ENCODE measurements at regions not wholly inside any gene's neighbourhood (a gene's known extent, or its start where the extent isn't known, plus 50 kb on each side); places are given as distances from the start of the nearest gene placed in this dataset.

DNA sequence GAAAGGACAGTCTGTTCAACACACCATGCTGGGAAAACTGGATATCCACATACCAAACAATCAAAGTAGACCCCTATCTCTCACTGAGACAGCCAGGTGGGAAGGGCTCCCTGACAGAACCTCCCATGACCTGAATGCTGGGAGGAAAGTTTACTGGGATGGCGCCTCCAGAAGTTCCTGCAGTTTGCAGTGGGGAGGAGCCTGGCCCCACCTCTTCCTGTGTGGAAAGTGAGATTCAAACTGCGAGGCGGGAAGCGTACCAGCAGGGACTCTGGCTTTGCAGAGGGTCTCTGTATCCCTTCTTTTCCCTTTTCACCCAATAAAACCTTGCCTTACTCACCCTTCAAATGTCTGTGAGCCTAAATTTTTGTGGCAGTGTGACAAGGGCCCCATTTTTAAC, 190.7 kb downstream of the HHIPL2 start:
- Histone ChIP-seq H2AFZ (ENCODE audit: low read length) (no peak overlapping the region), H3K27ac (ENCODE audit: low read length) (no peak overlapping the region), H3K79me2 (ENCODE audit: low read length) (no peaks in the 10 kb centered on the region), H3K4me3 (ENCODE audit: low read length) (no peak overlapping the region), H3K4me1 (ENCODE audit: low read length) (no peaks in the 10 kb centered on the region), H3K9me3 (replicated peaks; ENCODE audit: insufficient read depth, low read length) (no peaks in the 10 kb centered on the region), H3F3A (ENCODE audit: insufficient read depth, low read length) (no peaks in the 10 kb centered on the region), H3K36me3 (replicated peaks; ENCODE audit: insufficient read depth, low read length) (no peaks in the 10 kb centered on the region), H3K9me2 (replicated peaks; ENCODE audit: insufficient read depth, low read length) (no peaks in the 10 kb centered on the region), H3K27me3 (replicated peaks; ENCODE audit: insufficient read depth, low read length) (no peaks in the 10 kb centered on the region), H3K9ac (ENCODE audit: low read length) (no peak overlapping the region), H4K20me1 (ENCODE audit: insufficient read depth, low read length) (no peaks in the 10 kb centered on the region), H3K4me2 (ENCODE audit: low read depth, low read length) (no peak overlapping the region)
- no peak for TF ChIP-seq EZH2phosphoT487 (IDR thresholded peaks at IDR 0.05; ENCODE audit: low read length)
- TF ChIP-seq CTCF (IDR thresholded peaks at IDR 0.05; ENCODE audit: low read length) = no peak
- no peak for TF ChIP-seq EZH2 (optimal IDR thresholded peaks at IDR 0.05; ENCODE audit: low read depth, low read length)
- DNase-seq = no peak

- H4K20me1 ChIP-seq (ENCODE audit: insufficient read depth, low read length) = no peaks in the 10 kb centered on the region
- no peak overlapping the region for H3K4me2 ChIP-seq (ENCODE audit: low read depth, low read length)
- H3K9me2 ChIP-seq (replicated peaks; ENCODE audit: insufficient read depth, low read length) = no peaks in the 10 kb centered on the region
- H3K9ac ChIP-seq (ENCODE audit: low read length) = no peak overlapping the region
- H3K27me3 ChIP-seq (replicated peaks; ENCODE audit: insufficient read depth, low read length) = no peaks in the 10 kb centered on the region
- H3K27ac ChIP-seq (ENCODE audit: low read length) = no peak overlapping the region
- no peak for DNase-seq
- H3K4me3 ChIP-seq (ENCODE audit: low read length) = no peak overlapping the region
- no peaks in the 10 kb centered on the region for H3K79me2 ChIP-seq (ENCODE audit: low read length)
- TF ChIP-seq EZH2phosphoT487 (IDR thresholded peaks at IDR 0.05; ENCODE audit: low read length) = no peak
- no peak for TF ChIP-seq CTCF (IDR thresholded peaks at IDR 0.05; ENCODE audit: low read length)
- no peak for TF ChIP-seq EZH2 (optimal IDR thresholded peaks at IDR 0.05; ENCODE audit: low read depth, low read length)
- H3K4me1 ChIP-seq (ENCODE audit: low read length) = no peaks in the 10 kb centered on the region
- H3K36me3 ChIP-seq (replicated peaks; ENCODE audit: insufficient read depth, low read length) = no peaks in the 10 kb centered on the region
- no peak overlapping the region for H2AFZ ChIP-seq (ENCODE audit: low read length)
- no peaks in the 10 kb centered on the region for H3K9me3 ChIP-seq (replicated peaks; ENCODE audit: insufficient read depth, low read length)
- no peaks in the 10 kb centered on the region for H3F3A ChIP-seq (ENCODE audit: insufficient read depth, low read length)
Measured at GRCh38 chr1:222347627-222348026, 200.3 kb downstream of the HHIPL2 start.

DNA sequence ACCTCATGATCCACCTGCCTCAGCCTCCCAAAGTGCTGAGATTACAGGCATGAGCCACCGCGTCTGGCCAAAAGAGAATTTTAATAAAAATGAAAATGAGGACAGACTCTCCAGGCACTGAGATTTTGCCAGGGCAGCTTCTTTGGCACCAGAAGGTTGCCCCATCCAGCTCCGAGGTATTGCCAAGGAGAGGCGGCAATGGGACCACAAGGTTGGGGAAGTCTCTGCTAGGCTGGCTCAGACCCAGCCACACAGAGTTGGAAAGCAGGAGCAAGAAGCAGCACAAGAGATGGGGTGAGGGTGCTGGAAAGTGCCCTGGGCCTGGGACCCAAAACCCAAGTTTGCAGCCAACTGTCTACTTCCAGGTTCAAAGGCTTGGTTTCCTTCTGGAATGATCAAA, 200.9 kb downstream of the HHIPL2 start:
- H3K79me2 ChIP-seq (ENCODE audit: low read length) = no peaks in the 10 kb centered on the region
- no peaks in the 10 kb centered on the region for H3K9me2 ChIP-seq (replicated peaks; ENCODE audit: insufficient read depth, low read length)
- H3K9ac ChIP-seq (ENCODE audit: low read length) = no peak overlapping the region
- H3K9me3 ChIP-seq (replicated peaks; ENCODE audit: insufficient read depth, low read length) = no peaks in the 10 kb centered on the region
- TF ChIP-seq EZH2 (optimal IDR thresholded peaks at IDR 0.05; ENCODE audit: low read depth, low read length) = no peak
- TF ChIP-seq CTCF (IDR thresholded peaks at IDR 0.05; ENCODE audit: low read length) = no peak
- no peak for TF ChIP-seq EZH2phosphoT487 (IDR thresholded peaks at IDR 0.05; ENCODE audit: low read length)
- H3K4me3 ChIP-seq (ENCODE audit: low read length) = no peak overlapping the region
- H3K27ac ChIP-seq (ENCODE audit: low read length) = no peak overlapping the region
- no peaks in the 10 kb centered on the region for H3K36me3 ChIP-seq (replicated peaks; ENCODE audit: insufficient read depth, low read length)
- no peak overlapping the region for H2AFZ ChIP-seq (ENCODE audit: low read length)
- no peaks in the 10 kb centered on the region for H4K20me1 ChIP-seq (ENCODE audit: insufficient read depth, low read length)
- H3F3A ChIP-seq (ENCODE audit: insufficient read depth, low read length) = no peaks in the 10 kb centered on the region
- H3K4me1 ChIP-seq (ENCODE audit: low read length) = no peaks in the 10 kb centered on the region
- DNase-seq = no peak
- no peak overlapping the region for H3K4me2 ChIP-seq (ENCODE audit: low read depth, low read length)
- H3K27me3 ChIP-seq (replicated peaks; ENCODE audit: insufficient read depth, low read length) = no peaks in the 10 kb centered on the region
